GM12891 (cell line): ENCODE measurements at regions not wholly inside any gene's neighbourhood (a gene's known extent, or its start where the extent isn't known, plus 50 kb on each side); places are given as distances from the start of the nearest gene placed in this dataset.
"Not testable (repeated sequence)": the region's sequence is repeated elsewhere in the genome, so short reads cannot be mapped to it uniquely, and the experiment has no call there.

Experiments
- DNase-seq: peaks from one replicate; pipeline ENCODE4 v3.0.0; 2011; ENCODE audit warnings: low spot score; ENCODE audit not compliant: insufficient read length
- FAIRE-seq: peaks from 2 replicates; lab custom pipeline; 2011; peaks lifted over from hg19 to GRCh38; lab: Jason Lieb, UNC
- PAX5 ChIP-seq: IDR thresholded peaks from 2 replicates; pipeline ENCODE4 v1.6.1; 2011; ENCODE audit warnings: low read length, moderate library complexity, mild to moderate bottlenecking; ENCODE audit not compliant: insufficient read depth, severe bottlenecking
- POLR2A ChIP-seq: IDR thresholded peaks from 2 replicates; pipeline ENCODE4 v1.6.1; 2011; ENCODE audit warnings: low read depth, low read length, control low read depth
- POLR2AphosphoS5 ChIP-seq: IDR thresholded peaks from 2 replicates; pipeline ENCODE4 v1.6.1; 2011; ENCODE audit warnings: low read depth, low read length, control low read depth
- POU2F2 ChIP-seq: IDR thresholded peaks from 2 replicates; pipeline ENCODE4 v1.6.1; 2011; ENCODE audit warnings: low read depth, mild to moderate bottlenecking, control low read depth, low read length, moderate library complexity
- SPI1 ChIP-seq: IDR thresholded peaks from 2 replicates; pipeline ENCODE4 v1.6.1; 2011; ENCODE audit warnings: low read depth, low read length, control low read depth
- TAF1 ChIP-seq: IDR thresholded peaks from 2 replicates; pipeline ENCODE4 v1.6.1; 2011; ENCODE audit warnings: low read depth, low read length, control low read depth

GRCh38 chrX:114038358-114038757 is 545.5 kb upstream of the HTR2C start:
- DNase-seq (no peak), FAIRE-seq (no peak)
- TF ChIP-seq POU2F2 (no peak), TAF1 (no peak), SPI1 (no peak), POLR2A (no peak), PAX5 (no peak), POLR2AphosphoS5 (no peak)

- FAIRE-seq, result no peak
- DNase-seq, result no peak
- no peak for TF ChIP-seq POLR2AphosphoS5
- no peak for TF ChIP-seq TAF1
- TF ChIP-seq POU2F2, result no peak
- no peak for TF ChIP-seq SPI1
- no peak for TF ChIP-seq PAX5
- no peak for TF ChIP-seq POLR2A
These were observed 546.4 kb upstream of the HTR2C start for GRCh38 chrX:114037515-114037914.

GRCh38 chrX:114028907-114029662 is 554.8 kb upstream of the HTR2C start:
- no peak for FAIRE-seq
- TF ChIP-seq POLR2A (no peak), PAX5 (no peak), TAF1 (no peak), POU2F2 (no peak), SPI1 (no peak), POLR2AphosphoS5 (no peak)
- DNase-seq, result no peak

DNA sequence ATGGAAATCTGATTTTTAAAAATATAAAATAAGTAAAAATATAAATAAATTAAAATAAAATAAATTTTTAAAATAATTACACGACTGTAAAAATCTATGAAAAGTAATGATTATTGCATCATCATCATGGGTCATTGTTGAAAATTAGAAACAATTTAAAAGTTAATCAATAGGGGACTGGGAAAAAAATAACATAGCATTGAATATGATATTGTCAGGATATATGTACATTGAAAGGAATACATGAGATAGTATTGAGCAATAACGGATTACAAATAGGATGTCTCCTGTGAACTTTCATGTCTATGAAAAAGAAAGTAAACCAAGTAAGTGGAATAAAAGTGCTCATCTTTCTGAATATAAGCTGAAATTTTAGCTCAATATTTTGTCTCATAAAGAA is 566.8 kb upstream of the HTR2C start:
- TF ChIP-seq POLR2AphosphoS5, result no peak
- TF ChIP-seq POLR2A, result no peak
- TF ChIP-seq POU2F2, result no peak
- no peak for TF ChIP-seq TAF1
- no peak for TF ChIP-seq SPI1
- TF ChIP-seq PAX5, result no peak
- no peak for DNase-seq
- no peak for FAIRE-seq

DNA sequence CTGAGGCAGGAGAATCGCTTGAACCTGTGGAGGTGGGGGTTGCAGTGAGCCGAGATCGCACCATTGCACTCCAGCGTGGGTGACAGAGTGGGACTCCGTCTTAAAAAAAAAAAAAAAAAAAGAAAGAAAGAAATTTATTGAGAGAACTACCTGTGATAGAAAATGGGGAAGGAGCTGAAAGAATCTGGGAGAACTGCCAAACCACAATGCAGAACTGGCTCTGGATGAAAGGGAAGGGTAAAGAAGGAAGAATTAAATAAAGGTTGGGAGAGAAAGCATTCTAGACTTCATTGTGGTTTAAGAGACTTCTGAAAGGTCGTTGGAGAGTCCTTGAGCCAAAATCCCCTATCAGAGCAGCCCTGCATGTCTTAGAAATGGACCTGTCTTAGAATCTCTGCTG is 567.9 kb upstream of the HTR2C start:
- DNase-seq (no peak), FAIRE-seq (no peak)
- TF ChIP-seq TAF1 (no peak), SPI1 (no peak), POLR2AphosphoS5 (no peak), PAX5 (no peak), POLR2A (no peak), POU2F2 (no peak)

DNA sequence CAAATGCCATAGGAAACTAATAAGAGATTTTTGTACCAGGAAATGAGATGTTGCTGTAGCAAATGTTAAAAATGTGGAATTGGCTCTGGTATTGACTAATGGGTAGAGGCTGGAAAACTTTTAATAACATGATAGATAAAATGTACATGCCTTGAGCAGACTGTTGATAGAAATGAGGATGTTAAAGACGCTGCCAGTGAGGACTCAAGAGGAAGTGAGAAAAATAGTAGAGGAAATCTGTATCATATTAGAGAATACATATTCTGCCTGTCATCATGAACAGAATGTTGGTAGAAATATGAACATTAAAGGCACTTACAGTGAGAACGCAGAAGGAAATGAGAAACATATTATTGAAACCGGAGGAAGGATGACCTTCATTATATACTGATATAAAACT is 577.2 kb upstream of the HTR2C start:
- DNase-seq (no peak), FAIRE-seq (no peak)
- TF ChIP-seq PAX5, result no peak
- TF ChIP-seq SPI1, result no peak
- TF ChIP-seq POLR2AphosphoS5, result no peak
- no peak for TF ChIP-seq POLR2A

DNA sequence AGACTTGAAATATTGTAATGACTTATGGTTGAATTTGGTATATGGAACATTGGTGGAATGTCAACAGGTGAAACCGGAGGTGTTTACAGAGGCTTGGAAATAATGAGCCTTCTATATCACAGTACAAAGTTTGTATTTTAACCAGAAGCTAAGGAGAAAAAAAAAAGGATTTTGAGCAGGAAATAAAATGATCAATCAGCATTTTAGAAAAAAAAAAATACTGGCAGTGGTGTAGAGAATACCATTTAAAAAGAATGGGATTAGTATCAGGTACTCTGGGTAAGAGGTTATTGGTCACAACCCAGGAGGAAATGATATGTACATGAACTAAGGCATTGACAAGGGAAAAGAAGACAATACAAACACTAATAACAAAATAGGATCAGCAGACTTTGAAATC is 587.1 kb upstream of the HTR2C start:
- no peak for TF ChIP-seq SPI1
- TF ChIP-seq TAF1, result no peak
- TF ChIP-seq POLR2AphosphoS5, result no peak
- no peak for TF ChIP-seq POU2F2
- no peak for TF ChIP-seq PAX5
- no peak for TF ChIP-seq POLR2A
- no peak for FAIRE-seq

DNA sequence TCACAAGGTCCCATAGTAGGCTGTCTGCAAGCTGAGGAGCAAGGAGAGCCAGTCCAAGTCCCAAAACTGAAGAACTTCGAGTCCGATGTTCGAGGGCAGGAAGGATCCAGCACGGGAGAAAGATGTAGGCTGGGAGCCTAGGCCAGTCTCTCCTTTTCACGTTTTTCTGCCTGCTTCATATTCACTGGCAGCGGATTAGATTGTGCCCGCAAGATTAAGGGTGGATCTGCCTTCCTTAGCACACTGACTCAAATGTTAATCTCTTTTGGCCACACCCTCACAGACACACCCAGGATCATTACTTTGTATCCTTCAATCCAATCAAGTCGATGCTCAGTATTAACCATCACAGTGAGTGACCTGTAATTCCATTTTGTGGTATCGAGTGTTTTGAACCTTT is 592.2 kb upstream of the HTR2C start:
- FAIRE-seq, DNase-seq: not testable (repeated sequence)

More for the DNA sequence above, 587.1 kb upstream of the HTR2C start:
- DNase-seq, result no peak

DNA sequence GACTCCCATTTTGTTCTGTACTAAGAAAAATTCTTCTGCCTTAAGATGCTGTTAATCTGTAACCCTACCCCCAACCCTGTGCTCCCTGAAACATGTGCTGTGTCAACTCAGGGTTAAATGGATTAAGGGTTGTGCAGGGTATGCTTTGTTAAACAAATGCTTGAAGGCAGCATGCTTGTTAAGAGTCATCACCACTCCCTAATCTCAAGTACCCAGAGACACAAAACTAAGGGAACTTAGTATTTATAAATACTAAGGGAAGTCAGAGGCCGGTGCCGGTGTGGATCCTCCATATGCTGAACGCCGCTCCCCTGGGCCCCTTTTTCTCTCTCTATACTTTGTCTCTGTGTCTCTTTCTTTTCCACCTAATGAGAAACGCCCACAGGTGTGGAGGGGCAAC is 593.2 kb upstream of the HTR2C start:
- not testable (repeated sequence) for FAIRE-seq, DNase-seq

DNA sequence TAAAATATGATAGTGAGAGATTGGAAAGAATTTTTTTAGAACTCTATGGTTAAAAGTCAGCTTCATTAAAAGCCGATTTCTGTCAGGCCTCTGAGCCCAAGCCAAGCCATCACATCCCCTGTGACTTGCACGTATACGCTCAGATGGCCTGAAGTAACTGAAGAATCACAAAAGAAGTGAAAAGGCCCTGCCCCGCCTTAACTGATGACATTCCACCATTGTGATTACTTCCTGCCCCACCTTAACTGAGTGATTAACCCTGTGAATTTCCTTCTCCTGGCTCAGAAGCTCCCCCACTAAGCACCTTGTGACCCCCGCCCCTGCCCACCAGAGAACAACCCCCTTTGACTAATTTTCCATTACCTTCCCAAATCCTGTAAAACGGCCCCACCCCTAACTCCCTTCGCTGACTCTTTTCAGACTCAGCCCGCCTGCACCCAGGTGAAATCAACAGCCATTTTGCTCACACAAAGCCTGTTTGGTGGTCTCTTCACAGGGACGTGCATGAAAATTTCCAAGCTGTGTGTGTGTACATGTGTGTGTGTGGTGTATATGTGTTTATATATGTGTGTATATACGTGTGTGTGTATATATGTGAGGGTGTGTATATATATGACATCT is 595.5 kb upstream of the HTR2C start:
- DNase-seq, FAIRE-seq: not testable (repeated sequence)

GRCh38 chrX:113986427-113986826 is 597.5 kb upstream of the HTR2C start:
- TF ChIP-seq POU2F2 (no peak), PAX5 (no peak), POLR2A (no peak), TAF1 (no peak), SPI1 (no peak), POLR2AphosphoS5 (no peak)
- no peak for FAIRE-seq
- DNase-seq, result no peak
